Esophagus muscularis mucosa (tissue), 4 donors: ENCODE measurements at regions not wholly inside any gene's neighbourhood (a gene's known extent, or its start where the extent isn't known, plus 50 kb on each side); places are given as distances from the start of the nearest gene placed in this dataset.

Experiments
- DNase-seq: peaks from one replicate; pipeline ENCODE4 v3.0.0-alpha.2; 2017; ENCODE audit errors: extremely low spot score
- H3K27ac ChIP-seq, 4 donors: fragments of 200-600 bp; sonication (generic); replicated peaks in 1 of 4; 1 replicate in 3 of 4; 2 replicates in 1 of 4; pipeline ENCODE4 v1.5.1; 2016 to 2019; ENCODE audit warnings: mild to moderate bottlenecking in 1 of 4
- H3K27me3 ChIP-seq, 4 donors: fragments of 200-600 bp; sonication (generic); one replicate each; pipeline versions ENCODE4 v1.5.1 to v1.6.0; 2016 to 2019
- H3K36me3 ChIP-seq, 4 donors: fragments of 200-600 bp; sonication (generic); one replicate each; pipeline ENCODE4 v1.5.1; 2016 to 2019
- H3K4me1 ChIP-seq, 4 donors: fragments of 200-600 bp; sonication (generic); one replicate each; pipeline ENCODE4 v1.5.1; 2016 to 2019
- H3K4me3 ChIP-seq, 4 donors: fragments of 200-600 bp; sonication (generic); 1 replicate in 2 of 4; 2 replicates in 2 of 4; pipeline ENCODE4 v1.5.1; 2016 to 2019; ENCODE audit warnings: mild to moderate bottlenecking in 4 of 4, moderate library complexity in 1 of 4
- H3K9me3 ChIP-seq, 4 donors: fragments of 200-600 bp; sonication (generic); 1 replicate in 3 of 4; 2 replicates in 1 of 4; pipeline ENCODE4 v1.5.1; 2016 to 2019
- EP300 ChIP-seq: sonication (generic); formaldehyde crosslinking; IDR thresholded peaks from one replicate; pipeline ENCODE4 v1.6.1; 2017; ENCODE audit warnings: antibody characterized with exemption
- POLR2A ChIP-seq: fragments of 450-650 bp; IDR thresholded peaks from one replicate; pipeline ENCODE4 v1.6.1; 2017; ENCODE audit warnings: antibody characterized with exemption, moderate library complexity, mild to moderate bottlenecking, low read depth
- POLR2AphosphoS5 ChIP-seq, 2 donors: sonication (generic); formaldehyde crosslinking; IDR thresholded peaks; one replicate each; pipeline ENCODE4 v1.6.1; 2017; ENCODE audit warnings: antibody characterized with exemption in 2 of 2
- WGBS: methylation state at CpG from one replicate; pipeline ENCODE4 v1.1.5; 2018; 5-methylcytosine and 5-hydroxymethylcytosine counted together
- intact Hi-C: fragments of 100-400 bp; cut with DNase I; formaldehyde crosslinking; loops from one replicate; pipeline ENCODE4 v1.15.1; 2023
- TF ChIP-seq, protein P1 (sequence below), 3 experiments: fragments of 200-600 bp in 2 of 3; fragments of 450-650 bp in 1 of 3; sonication (generic) in 2 of 3; IDR thresholded peaks; one replicate each; pipeline ENCODE4 v1.5.1; 2017 to 2019; ENCODE audit warnings: antibody characterized with exemption in 3 of 3, mild to moderate bottlenecking in 2 of 3, moderate library complexity in 1 of 3

DNA sequence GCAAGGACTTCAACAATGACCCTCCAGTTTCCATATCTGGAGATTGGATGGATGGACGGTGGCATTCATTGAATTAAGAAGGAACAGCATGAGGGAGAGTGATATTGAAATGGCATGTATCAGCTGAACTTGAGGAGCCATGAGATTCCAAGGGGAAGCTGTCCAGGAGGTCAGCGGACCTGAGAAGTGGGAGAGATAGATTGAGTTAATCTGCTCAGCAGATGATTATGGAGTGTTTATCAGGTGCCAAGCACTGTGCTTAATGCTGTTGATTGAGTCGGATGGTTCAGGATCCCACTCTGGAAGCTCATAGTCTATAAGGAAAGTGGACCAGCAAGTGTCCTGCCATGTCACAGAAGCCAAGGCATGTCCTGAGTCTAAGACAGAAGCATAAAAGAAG lies 581.3 kb downstream of the INSC start:
- no peak for TF ChIP-seq POLR2AphosphoS5 (IDR thresholded peaks at IDR 0.05)
- no peak for TF ChIP-seq POLR2A
- TF ChIP-seq, protein P1, sequence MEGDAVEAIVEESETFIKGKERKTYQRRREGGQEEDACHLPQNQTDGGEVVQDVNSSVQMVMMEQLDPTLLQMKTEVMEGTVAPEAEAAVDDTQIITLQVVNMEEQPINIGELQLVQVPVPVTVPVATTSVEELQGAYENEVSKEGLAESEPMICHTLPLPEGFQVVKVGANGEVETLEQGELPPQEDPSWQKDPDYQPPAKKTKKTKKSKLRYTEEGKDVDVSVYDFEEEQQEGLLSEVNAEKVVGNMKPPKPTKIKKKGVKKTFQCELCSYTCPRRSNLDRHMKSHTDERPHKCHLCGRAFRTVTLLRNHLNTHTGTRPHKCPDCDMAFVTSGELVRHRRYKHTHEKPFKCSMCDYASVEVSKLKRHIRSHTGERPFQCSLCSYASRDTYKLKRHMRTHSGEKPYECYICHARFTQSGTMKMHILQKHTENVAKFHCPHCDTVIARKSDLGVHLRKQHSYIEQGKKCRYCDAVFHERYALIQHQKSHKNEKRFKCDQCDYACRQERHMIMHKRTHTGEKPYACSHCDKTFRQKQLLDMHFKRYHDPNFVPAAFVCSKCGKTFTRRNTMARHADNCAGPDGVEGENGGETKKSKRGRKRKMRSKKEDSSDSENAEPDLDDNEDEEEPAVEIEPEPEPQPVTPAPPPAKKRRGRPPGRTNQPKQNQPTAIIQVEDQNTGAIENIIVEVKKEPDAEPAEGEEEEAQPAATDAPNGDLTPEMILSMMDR (IDR thresholded peaks at IDR 0.05), result no peak
- peak; percentile 60 for DNase-seq
- H3K36me3 ChIP-seq, result no peaks in the 10 kb centered on the region
- no peaks in the 10 kb centered on the region for H3K4me1 ChIP-seq
- no peaks in the 10 kb centered on the region for H3K27me3 ChIP-seq
- 71% methylated on average over 3 of the region's 3 CpGs for WGBS
- H3K27ac ChIP-seq, result no peak overlapping the region
- no peaks in the 10 kb centered on the region for H3K9me3 ChIP-seq
- intact Hi-C loops, result no loop called here
- no peak overlapping the region for H3K4me3 ChIP-seq

- no peaks in the 10 kb centered on the region for H3K9me3 ChIP-seq
- intact Hi-C loops, result no loop called here
- peak; percentile 89 for DNase-seq
- TF ChIP-seq POLR2A (no peak), EP300 (no peak), POLR2AphosphoS5 (IDR thresholded peaks at IDR 0.05) (no peak)
- TF ChIP-seq, protein P1 (IDR thresholded peaks at IDR 0.05), result no peak
- no peak overlapping the region for H3K27ac ChIP-seq
- no peaks in the 10 kb centered on the region for H3K27me3 ChIP-seq
- no peak overlapping the region for H3K4me3 ChIP-seq
- WGBS, result 91% methylated on average over 5 of the region's 6 CpGs
- no peaks in the 10 kb centered on the region for H3K4me1 ChIP-seq
- no peaks in the 10 kb centered on the region for H3K36me3 ChIP-seq
These were observed 582.9 kb downstream of the INSC start for GRCh38 chr11:15697437-15698236.

GRCh38 chr11:15698855-15699254 lies 584.1 kb downstream of the INSC start:
- Histone ChIP-seq H3K36me3 (no peaks in the 10 kb centered on the region), H3K4me3 (no peak overlapping the region), H3K4me1 (no peaks in the 10 kb centered on the region), H3K9me3 (no peaks in the 10 kb centered on the region), H3K27ac (no peak overlapping the region), H3K27me3 (no peaks in the 10 kb centered on the region)
- 94% methylated on average over 2 of the region's 3 CpGs for WGBS
- TF ChIP-seq EP300 (no peak), POLR2AphosphoS5 (IDR thresholded peaks at IDR 0.05) (no peak), POLR2A (no peak)
- TF ChIP-seq, protein P1 (IDR thresholded peaks at IDR 0.05), result no peak
- DNase-seq, result peak; percentile 85
- intact Hi-C loops, result no loop called here

DNA sequence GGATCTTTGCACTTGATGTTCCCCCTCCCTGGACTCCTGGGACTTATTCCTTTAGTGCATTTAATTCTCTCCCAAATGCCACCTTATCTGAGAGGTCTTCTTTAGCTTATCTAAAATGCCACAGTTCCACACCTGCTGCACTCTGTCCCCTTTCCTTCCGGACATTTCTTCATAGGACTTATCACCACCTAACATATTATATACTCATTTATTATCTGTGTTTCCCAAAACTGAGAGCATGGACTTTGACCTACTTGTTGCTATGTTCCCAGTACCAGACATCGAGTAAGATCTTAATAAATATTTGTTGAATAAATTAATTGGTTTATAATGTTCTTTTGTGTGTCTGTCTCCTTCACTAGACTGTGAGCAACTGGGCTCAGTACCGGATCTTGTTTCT lies 585.3 kb downstream of the INSC start:
- intact Hi-C loops, result no loop called here
- Histone ChIP-seq H3K27ac (no peak overlapping the region), H3K4me3 (no peak overlapping the region), H3K27me3 (no peaks in the 10 kb centered on the region), H3K4me1 (no peaks in the 10 kb centered on the region), H3K9me3 (peaks cover 0 to 1% (median 0%) of the 10 kb centered on the region in 4 donors), H3K36me3 (no peaks in the 10 kb centered on the region)
- TF ChIP-seq EP300, result no peak
- DNase-seq, result peak; percentile 55
- WGBS, result 82% methylated on average over 3 of the region's 3 CpGs

DNA sequence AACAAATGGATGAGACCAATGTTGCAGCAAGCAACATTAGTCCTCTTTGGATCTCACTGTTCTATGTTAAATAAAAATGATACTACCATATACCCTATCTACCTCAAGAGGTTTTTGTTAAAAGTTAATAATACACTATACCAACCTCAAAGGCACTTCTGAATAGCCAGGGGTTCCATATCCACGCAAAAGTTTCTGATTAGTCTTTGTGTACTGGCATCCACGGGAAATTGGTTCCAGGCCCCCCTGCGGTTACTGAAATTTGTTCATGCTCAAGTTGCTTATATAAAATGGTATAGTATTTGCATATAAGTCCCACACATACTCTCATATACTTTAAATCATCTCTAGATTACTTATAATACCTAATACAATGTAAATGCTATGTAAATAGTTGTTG lies 585.7 kb downstream of the INSC start:
- Histone ChIP-seq H3K4me1 (no peaks in the 10 kb centered on the region), H3K27me3 (no peaks in the 10 kb centered on the region), H3K4me3 (no peak overlapping the region), H3K9me3 (peaks cover 0 to 3% (median 0%) of the 10 kb centered on the region in 4 donors), H3K36me3 (no peaks in the 10 kb centered on the region), H3K27ac (no peak overlapping the region)
- WGBS, result 99% methylated on average over 3 of the region's 3 CpGs
- peak; percentile 77 for DNase-seq
- intact Hi-C loops, result no loop called here
- TF ChIP-seq EP300 (no peak), POLR2AphosphoS5 (IDR thresholded peaks at IDR 0.05) (no peak), POLR2A (no peak)
- TF ChIP-seq, protein P1 (IDR thresholded peaks at IDR 0.05), result no peak
